Ectodermal cell (in vitro differentiated cells): ENCODE measurements at regions not wholly inside any gene's neighbourhood (a gene's known extent, or its start where the extent isn't known, plus 50 kb on each side); places are given as distances from the start of the nearest gene placed in this dataset.

Experiments used
- H3K27ac ChIP-seq: 2 replicates; pipeline ENCODE4 v1.7.0; 2013; ENCODE audit warnings: mild to moderate bottlenecking, low read depth, low read length; ENCODE audit not compliant: insufficient read depth, poor library complexity, severe bottlenecking
- H3K27me3 ChIP-seq: 2 replicates; pipeline ENCODE4 v1.7.0; 2013; ENCODE audit warnings: mild to moderate bottlenecking, low read length; ENCODE audit not compliant: insufficient read depth, control insufficient read depth, poor library complexity, severe bottlenecking
- H3K36me3 ChIP-seq: one replicate; pipeline ENCODE4 v1.7.0; 2013; ENCODE audit warnings: low read length; ENCODE audit not compliant: control insufficient read depth, insufficient read depth
- H3K4me1 ChIP-seq: one replicate; pipeline ENCODE4 v1.7.0; 2013; ENCODE audit warnings: low read length; ENCODE audit not compliant: control insufficient read depth, insufficient read depth
- H3K4me3 ChIP-seq: 2 replicates; pipeline ENCODE4 v1.7.0; 2013; ENCODE audit warnings: low read depth, low read length, control low read depth; ENCODE audit not compliant: insufficient read depth
- H3K9me3 ChIP-seq: 2 replicates; pipeline ENCODE4 v1.7.0; 2013; ENCODE audit warnings: mild to moderate bottlenecking, low read length, moderate library complexity; ENCODE audit not compliant: control insufficient read depth
- WGBS, 2 experiments: methylation state at CpG; one replicate each; pipeline ENCODE4 v1.1.7; 2013; ENCODE audit warnings: missing lambda C conversion rate in 2 of 2; 5-methylcytosine and 5-hydroxymethylcytosine counted together

GRCh38 chr2:156145976-156146375, 186.5 kb downstream of the NR4A2 start:
- 88 to 93% methylated on average over 3 of the region's 3 CpGs for WGBS, 2 experiments
- H3K27ac ChIP-seq: no peak overlapping the region
- no peak overlapping the region for H3K4me3 ChIP-seq
- no peaks in the 10 kb centered on the region for H3K27me3 ChIP-seq
- H3K9me3 ChIP-seq: no peaks in the 10 kb centered on the region
- no peaks in the 10 kb centered on the region for H3K4me1 ChIP-seq
- H3K36me3 ChIP-seq: no peaks in the 10 kb centered on the region

DNA sequence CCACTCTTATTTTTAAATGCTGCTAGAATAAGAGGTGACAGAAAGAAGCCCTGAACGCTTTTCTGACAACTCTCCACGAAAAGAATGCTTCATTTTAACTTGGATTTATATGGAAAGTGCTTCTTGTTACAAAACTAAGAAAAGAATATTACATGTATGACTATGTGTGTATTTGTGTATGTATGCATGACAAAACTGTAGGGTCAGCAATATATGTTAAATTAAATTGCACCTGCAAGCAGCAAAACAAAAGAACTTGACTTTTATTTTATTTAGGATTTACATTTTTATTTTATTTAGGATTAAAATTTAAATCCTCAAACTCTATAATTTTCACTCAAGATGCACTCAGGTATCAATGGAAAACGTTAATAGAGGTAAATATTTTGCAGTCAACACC, 187.1 kb downstream of the NR4A2 start:
- 97 to 100% methylated on average over 1 to 3 of the region's 3 CpGs for WGBS, 2 experiments
- Histone ChIP-seq H3K27me3 (no peaks in the 10 kb centered on the region), H3K36me3 (no peaks in the 10 kb centered on the region), H3K27ac (no peak overlapping the region), H3K9me3 (no peaks in the 10 kb centered on the region), H3K4me3 (no peak overlapping the region), H3K4me1 (no peaks in the 10 kb centered on the region)

- Histone ChIP-seq H3K4me1 (no peaks in the 10 kb centered on the region), H3K9me3 (no peaks in the 10 kb centered on the region), H3K27ac (no peak overlapping the region), H3K36me3 (no peaks in the 10 kb centered on the region), H3K4me3 (no peak overlapping the region), H3K27me3 (no peaks in the 10 kb centered on the region)
- WGBS, 2 experiments: 80 to 95% methylated on average over 3 to 4 of the region's 4 CpGs
Measured at GRCh38 chr2:156136566-156136965, 196.0 kb downstream of the NR4A2 start.

GRCh38 chr2:156134887-156135286, 197.6 kb downstream of the NR4A2 start:
- Histone ChIP-seq H3K36me3 (no peaks in the 10 kb centered on the region), H3K27ac (no peak overlapping the region), H3K4me3 (no peak overlapping the region), H3K4me1 (no peaks in the 10 kb centered on the region), H3K9me3 (no peaks in the 10 kb centered on the region), H3K27me3 (no peaks in the 10 kb centered on the region)
- WGBS, 2 experiments: 92 to 99% methylated on average over 3 to 5 of the region's 5 CpGs

DNA sequence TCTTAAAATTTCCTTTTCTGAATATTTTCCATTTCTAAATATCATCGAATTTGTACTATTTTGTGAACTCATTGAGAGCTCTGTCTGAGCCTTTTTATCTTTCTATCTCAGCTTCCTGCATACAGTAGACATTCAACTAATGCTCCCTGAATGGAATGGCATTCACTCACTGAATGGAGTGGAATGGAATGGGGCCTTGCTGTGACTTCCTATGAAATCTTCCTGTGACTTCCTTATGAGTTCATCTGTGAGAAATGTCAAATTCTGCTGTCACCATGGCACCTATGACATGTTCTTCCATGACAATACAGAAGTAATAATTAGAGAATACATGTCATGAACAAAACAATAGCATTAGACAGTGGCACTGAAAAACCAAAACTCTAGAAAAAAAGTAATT, 199.6 kb downstream of the NR4A2 start:
- no peaks in the 10 kb centered on the region for H3K9me3 ChIP-seq
- 91 to 100% methylated on average over 1 of the region's 1 CpG for WGBS, 2 experiments
- H3K27ac ChIP-seq: no peak overlapping the region
- no peak overlapping the region for H3K4me3 ChIP-seq
- no peaks in the 10 kb centered on the region for H3K36me3 ChIP-seq
- no peaks in the 10 kb centered on the region for H3K27me3 ChIP-seq
- no peaks in the 10 kb centered on the region for H3K4me1 ChIP-seq

GRCh38 chr2:156132130-156132529, 200.4 kb downstream of the NR4A2 start:
- Histone ChIP-seq H3K4me3 (no peak overlapping the region), H3K27me3 (no peaks in the 10 kb centered on the region), H3K27ac (no peak overlapping the region), H3K36me3 (no peaks in the 10 kb centered on the region), H3K9me3 (no peaks in the 10 kb centered on the region), H3K4me1 (no peaks in the 10 kb centered on the region)
- WGBS, 2 experiments: 95 to 96% methylated on average over 2 of the region's 2 CpGs

DNA sequence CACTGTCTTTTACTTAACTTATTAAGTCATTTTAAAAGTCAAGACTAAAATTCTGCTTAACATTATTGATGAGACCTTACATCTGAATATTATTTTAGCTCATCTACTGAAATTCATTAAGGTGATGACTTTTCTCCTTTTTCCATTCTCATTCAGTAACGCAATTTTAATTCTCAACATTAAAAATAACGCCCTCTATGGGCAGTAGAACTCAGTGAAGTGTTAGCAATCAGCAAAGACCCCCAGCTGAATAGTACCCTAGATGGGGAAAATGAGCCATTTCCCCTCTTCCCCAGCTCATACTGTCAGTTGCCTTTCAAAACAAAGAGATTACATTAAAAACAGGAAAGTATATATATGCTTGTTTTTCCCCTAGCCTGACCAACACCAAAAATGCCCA, 203.3 kb downstream of the NR4A2 start:
- Histone ChIP-seq H3K27ac (no peak overlapping the region), H3K27me3 (no peaks in the 10 kb centered on the region), H3K9me3 (no peaks in the 10 kb centered on the region), H3K4me1 (no peaks in the 10 kb centered on the region), H3K4me3 (no peak overlapping the region), H3K36me3 (no peaks in the 10 kb centered on the region)
- 83 to 92% methylated on average over 2 of the region's 2 CpGs for WGBS, 2 experiments

- Histone ChIP-seq H3K4me1 (no peaks in the 10 kb centered on the region), H3K9me3 (no peaks in the 10 kb centered on the region), H3K27me3 (no peaks in the 10 kb centered on the region), H3K27ac (no peak overlapping the region), H3K4me3 (no peak overlapping the region), H3K36me3 (no peaks in the 10 kb centered on the region)
- 74 to 76% methylated on average over 7 of the region's 7 CpGs for WGBS, 2 experiments
Measured at GRCh38 chr2:156125018-156125417, 207.5 kb downstream of the NR4A2 start.

DNA sequence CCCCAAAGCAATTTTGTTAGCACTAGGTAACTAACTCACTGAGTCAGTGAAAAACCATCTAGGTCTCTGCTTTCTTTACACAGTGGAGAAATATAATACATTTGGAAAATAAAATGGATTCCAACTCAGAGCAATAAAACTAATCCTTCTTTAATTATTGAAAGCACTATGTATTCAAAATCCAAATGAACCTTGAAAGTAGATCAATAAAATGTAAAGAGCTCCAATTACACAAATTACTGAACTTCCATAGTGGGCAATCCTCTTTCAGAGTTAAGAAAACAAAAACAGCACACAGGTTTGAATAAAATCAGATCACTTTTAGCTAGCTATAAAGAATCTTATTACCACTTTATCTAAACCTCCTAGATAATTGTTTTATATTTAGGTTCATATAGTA, 208.1 kb downstream of the NR4A2 start:
- no peak overlapping the region for H3K4me3 ChIP-seq
- H3K9me3 ChIP-seq: no peaks in the 10 kb centered on the region
- no peaks in the 10 kb centered on the region for H3K36me3 ChIP-seq
- no peaks in the 10 kb centered on the region for H3K27me3 ChIP-seq
- H3K27ac ChIP-seq: no peak overlapping the region
- no peaks in the 10 kb centered on the region for H3K4me1 ChIP-seq

- no peaks in the 10 kb centered on the region for H3K4me1 ChIP-seq
- 94 to 97% methylated on average over 3 of the region's 3 CpGs for WGBS, 2 experiments
Measured at GRCh38 chr2:156118753-156119416, 213.6 kb downstream of the NR4A2 start.

GRCh38 chr2:156116113-156116512, 216.4 kb downstream of the NR4A2 start:
- no peak overlapping the region for H3K27ac ChIP-seq
- no peaks in the 10 kb centered on the region for H3K36me3 ChIP-seq
- H3K27me3 ChIP-seq: no peaks in the 10 kb centered on the region
- WGBS, 2 experiments: 84 to 85% methylated on average over 2 of the region's 2 CpGs
- H3K4me1 ChIP-seq: no peaks in the 10 kb centered on the region
- H3K9me3 ChIP-seq: no peaks in the 10 kb centered on the region
- no peak overlapping the region for H3K4me3 ChIP-seq

More at GRCh38 chr2:156118753-156119416, 213.6 kb downstream of the NR4A2 start:
- no peaks in the 10 kb centered on the region for H3K9me3 ChIP-seq
- no peaks in the 10 kb centered on the region for H3K27me3 ChIP-seq
- no peak overlapping the region for H3K4me3 ChIP-seq
- H3K36me3 ChIP-seq: no peaks in the 10 kb centered on the region
- H3K27ac ChIP-seq: no peak overlapping the region
